GM21825 (cell line): ENCODE measurements at regions not wholly inside any gene's neighbourhood (a gene's known extent, or its start where the extent isn't known, plus 50 kb on each side); places are given as distances from the start of the nearest gene placed in this dataset.
A peak's percentile ranks its signal among the peaks of the same experiment; 100 is the strongest.
"Not testable (repeated sequence)": the region's sequence is repeated elsewhere in the genome, so short reads cannot be mapped to it uniquely, and the experiment has no call there.

Experiments used
- ATAC-seq: cut with Tn5 transposase; IDR thresholded peaks from one replicate; pipeline ENCODE4 v1.9.1; 2021; ENCODE audit warnings: mild to moderate bottlenecking, moderate library complexity; ENCODE audit not compliant: unreplicated experiment

GRCh38 chr3:27630885-27631284 lies 91.2 kb downstream of the EOMES start:
- no peak for ATAC-seq

GRCh38 chr3:27629366-27629765 lies 92.8 kb downstream of the EOMES start:
- no peak for ATAC-seq

- no peak for ATAC-seq
These were observed 93.9 kb downstream of the EOMES start for GRCh38 chr3:27628026-27628750.

- no peak for ATAC-seq
These were observed 95.5 kb downstream of the EOMES start for GRCh38 chr3:27626596-27627118.

GRCh38 chr3:27625864-27626263 lies 96.3 kb downstream of the EOMES start:
- no peak for ATAC-seq

GRCh38 chr3:27623085-27623753 lies 98.9 kb downstream of the EOMES start:
- no peak for ATAC-seq

GRCh38 chr3:27617552-27617951 lies 104.6 kb downstream of the EOMES start:
- no peak for ATAC-seq

GRCh38 chr3:27616031-27616430 lies 106.1 kb downstream of the EOMES start:
- ATAC-seq = no peak

- no peak for ATAC-seq
These were observed 106.6 kb downstream of the EOMES start for GRCh38 chr3:27615555-27615954.

- ATAC-seq = no peak
These were observed 107.5 kb downstream of the EOMES start for GRCh38 chr3:27614592-27614991.

GRCh38 chr3:27613846-27614500 lies 108.2 kb downstream of the EOMES start:
- no peak for ATAC-seq

- no peak for ATAC-seq
These were observed 111.2 kb downstream of the EOMES start for GRCh38 chr3:27610800-27611525.

GRCh38 chr3:27607370-27607769 lies 114.8 kb downstream of the EOMES start:
- no peak for ATAC-seq

- no peak for ATAC-seq
These were observed 115.6 kb downstream of the EOMES start for GRCh38 chr3:27606537-27606936.

- ATAC-seq = not testable (repeated sequence)
These were observed 117.1 kb upstream of the SLC4A7 start for GRCh38 chr3:27601311-27601710.

- not testable (repeated sequence) for ATAC-seq
These were observed 115.6 kb upstream of the SLC4A7 start for GRCh38 chr3:27599741-27600140.

GRCh38 chr3:27596921-27597320 lies 112.7 kb upstream of the SLC4A7 start:
- no peak for ATAC-seq

- peak; percentile 63 for ATAC-seq
These were observed 112.2 kb upstream of the SLC4A7 start for GRCh38 chr3:27596334-27596841.

- no peak for ATAC-seq
These were observed 110.0 kb upstream of the SLC4A7 start for GRCh38 chr3:27594096-27594690.

- ATAC-seq = no peak
These were observed 109.0 kb upstream of the SLC4A7 start for GRCh38 chr3:27593173-27593572.
